ENCODE measurements at regions not wholly inside any gene's neighbourhood (a gene's known extent, or its start where the extent isn't known, plus 50 kb on each side); places are given as distances from the start of the nearest gene placed in this dataset.

GRCh38 chrX:102837847-102838246, 99.2 kb upstream of the RAB40AL start:
- no peak for TF ChIP-seq CTCF (IDR thresholded peaks at IDR 0.05 in 8 of 11, conservative IDR thresholded peaks at IDR 0.05 in 3 of 11)
- TF ChIP-seq POLR2A (IDR thresholded peaks at IDR 0.05), result no peak
- TF ChIP-seq POLR2AphosphoS5 (IDR thresholded peaks at IDR 0.05), result no peak

Data from spleen (tissue), 7 donors.